Pancreas (tissue), 10 donors: ENCODE measurements at regions not wholly inside any gene's neighbourhood (a gene's known extent, or its start where the extent isn't known, plus 50 kb on each side); places are given as distances from the start of the nearest gene placed in this dataset.

Source experiments
- ATAC-seq, 4 donors: fragments of 200-7000 bp; cut with Tn5 transposase; one replicate each; pipeline versions ENCODE4 v1.8.0 to v1.9.1; 2020; ENCODE audit warnings: mild to moderate bottlenecking in 4 of 4, moderate library complexity in 4 of 4
- DNase-seq, 6 donors: peaks; one replicate each; pipeline ENCODE4 v3.0.0-alpha.2; 2020
- FAIRE-seq: peaks from 2 replicates; lab custom pipeline; 2012; peaks lifted over from hg19 to GRCh38; lab: Jason Lieb, UNC
- H3K27ac ChIP-seq, 4 donors: fragments of 200-600 bp; sonication (generic); 1 replicate in 3 of 4; 2 replicates in 1 of 4; pipeline versions ENCODE4 v1.5.0 to v1.8.0; 2020
- H3K27me3 ChIP-seq, 4 donors: fragments of 200-600 bp; one replicate each; pipeline ENCODE4 v1.8.0; 2021
- H3K36me3 ChIP-seq, 3 donors: fragments of 200-600 bp; sonication (generic) in 1 of 3; one replicate each; pipeline versions ENCODE4 v1.5.0 to v1.8.0; 2020 to 2021
- H3K4me1 ChIP-seq, 3 donors: fragments of 200-600 bp; one replicate each; pipeline ENCODE4 v1.8.0; 2021
- H3K4me3 ChIP-seq, 4 donors: fragments of 200-600 bp; sonication (generic) in 2 of 4; one replicate each; pipeline versions ENCODE4 v1.5.0 to v1.8.0; 2020 to 2021
- H3K9me3 ChIP-seq, 4 donors: fragments of 200-600 bp; one replicate each; pipeline ENCODE4 v1.8.0; 2021
- CTCF ChIP-seq, 4 donors: fragments of 200-600 bp; sonication (generic) in 3 of 4; IDR thresholded peaks; one replicate each; pipeline versions ENCODE4 v1.5.0 to v1.8.0; 2021; ENCODE audit warnings: antibody characterized with exemption in 4 of 4
- WGBS, 2 donors: extraction: QIAGEN DNeasy Blood & Tissue Kit; methylation state at CpG; one replicate each; pipeline ENCODE4 v1.1.7; 2013; 5-methylcytosine and 5-hydroxymethylcytosine counted together
- intact Hi-C, 3 donors: fragments of 100-400 bp; cut with DNase I; formaldehyde crosslinking; loops; one replicate each; pipeline versions ENCODE4 v1.11.1 to v1.14.2; 2022
- donor health status: healthy with polysubstance abuse.
- donor health status: DM: no; HTN: no; CAD: no; lungs with moderate emphysema.
- donor health status: DM: no; HTN: no; CAD: no.
- donor health status: control.
- donor health status: control.
- donor health status: Bipolar disorder and iron deficiency.
- donor health status: DM: yes; HTN: yes; CAD: no.
- donor health status: DM: no; HTN: no; CAD: no.
- donor health status: DM: no; HTN: no; CAD: no.
- donor health status: DM: yes; HTN: yes; CAD: no.

- TF ChIP-seq CTCF (IDR thresholded peaks at IDR 0.05) = no peak
- intact Hi-C loops = no loop called here
- Histone ChIP-seq H3K27me3 (no peaks in the 10 kb centered on the region), H3K4me1 (no peaks in the 10 kb centered on the region), H3K36me3 (no peaks in the 10 kb centered on the region), H3K4me3 (no peak overlapping the region), H3K27ac (no peak overlapping the region), H3K9me3 (no peaks in the 10 kb centered on the region)
- WGBS, 2 donors = 70 to 79% methylated on average over 3 of the region's 3 CpGs
- no peak for FAIRE-seq
- no peak for DNase-seq
- ATAC-seq = no peak
Measured at GRCh38 chr13:103537616-103538015, 471.4 kb upstream of the SLC10A2 start.

GRCh38 chr13:103531278-103531677 is 465.1 kb upstream of the SLC10A2 start:
- Histone ChIP-seq H3K4me3 (no peak overlapping the region), H3K27ac (no peak overlapping the region), H3K4me1 (no peaks in the 10 kb centered on the region), H3K9me3 (no peaks in the 10 kb centered on the region), H3K36me3 (no peaks in the 10 kb centered on the region), H3K27me3 (no peaks in the 10 kb centered on the region)
- FAIRE-seq = no peak
- intact Hi-C loops = no loop called here
- 49 to 60% methylated on average over 1 of the region's 1 CpG for WGBS, 2 donors
- no peak for ATAC-seq
- no peak for TF ChIP-seq CTCF (IDR thresholded peaks at IDR 0.05)
- no peak for DNase-seq

- TF ChIP-seq CTCF (IDR thresholded peaks at IDR 0.05) = no peak
- Histone ChIP-seq H3K36me3 (no peaks in the 10 kb centered on the region), H3K9me3 (no peaks in the 10 kb centered on the region), H3K27ac (no peak overlapping the region), H3K4me3 (no peak overlapping the region), H3K27me3 (no peaks in the 10 kb centered on the region), H3K4me1 (no peaks in the 10 kb centered on the region)
- DNase-seq (no peak), ATAC-seq (no peak), FAIRE-seq (no peak)
- intact Hi-C loops = no loop called here
- 43 to 68% methylated on average over 2 of the region's 2 CpGs for WGBS, 2 donors
Measured at GRCh38 chr13:103528437-103528836, 462.2 kb upstream of the SLC10A2 start.

- Histone ChIP-seq H3K36me3 (no peaks in the 10 kb centered on the region), H3K4me1 (no peaks in the 10 kb centered on the region), H3K9me3 (no peaks in the 10 kb centered on the region), H3K27me3 (no peaks in the 10 kb centered on the region), H3K4me3 (no peak overlapping the region), H3K27ac (no peak overlapping the region)
- WGBS, 2 donors = 71 to 91% methylated on average over 1 of the region's 1 CpG
- DNase-seq (no peak), ATAC-seq (no peak), FAIRE-seq (no peak)
- TF ChIP-seq CTCF (IDR thresholded peaks at IDR 0.05) = no peak
- intact Hi-C loops = no loop called here
Measured at GRCh38 chr13:103525530-103525929, 459.3 kb upstream of the SLC10A2 start.

GRCh38 chr13:103523858-103524257 is 457.6 kb upstream of the SLC10A2 start:
- H3K4me3 ChIP-seq = no peak overlapping the region
- no peak overlapping the region for H3K27ac ChIP-seq
- H3K9me3 ChIP-seq = no peaks in the 10 kb centered on the region
- DNase-seq = no peak
- WGBS, 2 donors = 51 to 57% methylated on average over 7 of the region's 7 CpGs
- intact Hi-C loops = no loop called here
- no peaks in the 10 kb centered on the region for H3K4me1 ChIP-seq
- no peaks in the 10 kb centered on the region for H3K27me3 ChIP-seq
- no peak for FAIRE-seq
- ATAC-seq = no peak
- TF ChIP-seq CTCF (IDR thresholded peaks at IDR 0.05) = no peak
- no peaks in the 10 kb centered on the region for H3K36me3 ChIP-seq
